ENCODE measurements at regions not wholly inside any gene's neighbourhood (a gene's known extent, or its start where the extent isn't known, plus 50 kb on each side); places are given as distances from the start of the nearest gene placed in this dataset.

DNA sequence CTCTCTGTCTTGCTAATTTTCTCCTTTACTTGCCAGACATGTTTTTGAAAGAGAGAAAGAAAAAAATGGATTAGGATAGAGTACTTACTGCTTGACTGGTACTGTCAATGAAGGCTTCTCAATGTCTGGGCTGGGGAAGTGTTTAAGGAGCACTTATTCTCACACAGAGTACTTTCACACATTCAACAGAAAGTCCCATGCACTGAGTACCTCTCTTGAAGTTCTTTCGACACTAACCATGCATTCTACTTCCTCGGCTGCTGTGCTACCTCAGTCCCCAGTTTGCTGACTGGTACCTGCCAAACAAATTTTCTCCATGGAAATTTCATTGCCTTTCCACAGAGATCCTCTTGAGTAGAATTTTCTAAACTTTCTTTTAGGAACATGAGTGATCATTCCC lies 281.9 kb downstream of the RBM26 start:
- Mint-ChIP-seq H3K9me3 (ENCODE audit: unreplicated experiment) (no peaks in the 10 kb centered on the region), H3K36me3 (ENCODE audit: low read depth, unreplicated experiment) (no peaks in the 10 kb centered on the region), H3K27me3 (ENCODE audit: unreplicated experiment) (no peaks in the 10 kb centered on the region), H3K27ac (ENCODE audit: unreplicated experiment) (no peak overlapping the region), H3K4me1 (ENCODE audit: unreplicated experiment) (no peaks in the 10 kb centered on the region), H3K4me3 (ENCODE audit: unreplicated experiment) (no peak overlapping the region)
- DNase-seq (ENCODE audit: low spot score), result no peak
- TF ChIP-seq, protein P1, sequence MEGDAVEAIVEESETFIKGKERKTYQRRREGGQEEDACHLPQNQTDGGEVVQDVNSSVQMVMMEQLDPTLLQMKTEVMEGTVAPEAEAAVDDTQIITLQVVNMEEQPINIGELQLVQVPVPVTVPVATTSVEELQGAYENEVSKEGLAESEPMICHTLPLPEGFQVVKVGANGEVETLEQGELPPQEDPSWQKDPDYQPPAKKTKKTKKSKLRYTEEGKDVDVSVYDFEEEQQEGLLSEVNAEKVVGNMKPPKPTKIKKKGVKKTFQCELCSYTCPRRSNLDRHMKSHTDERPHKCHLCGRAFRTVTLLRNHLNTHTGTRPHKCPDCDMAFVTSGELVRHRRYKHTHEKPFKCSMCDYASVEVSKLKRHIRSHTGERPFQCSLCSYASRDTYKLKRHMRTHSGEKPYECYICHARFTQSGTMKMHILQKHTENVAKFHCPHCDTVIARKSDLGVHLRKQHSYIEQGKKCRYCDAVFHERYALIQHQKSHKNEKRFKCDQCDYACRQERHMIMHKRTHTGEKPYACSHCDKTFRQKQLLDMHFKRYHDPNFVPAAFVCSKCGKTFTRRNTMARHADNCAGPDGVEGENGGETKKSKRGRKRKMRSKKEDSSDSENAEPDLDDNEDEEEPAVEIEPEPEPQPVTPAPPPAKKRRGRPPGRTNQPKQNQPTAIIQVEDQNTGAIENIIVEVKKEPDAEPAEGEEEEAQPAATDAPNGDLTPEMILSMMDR (IDR thresholded peaks at IDR 0.05; ENCODE audit: unreplicated experiment), result no peak

DNA sequence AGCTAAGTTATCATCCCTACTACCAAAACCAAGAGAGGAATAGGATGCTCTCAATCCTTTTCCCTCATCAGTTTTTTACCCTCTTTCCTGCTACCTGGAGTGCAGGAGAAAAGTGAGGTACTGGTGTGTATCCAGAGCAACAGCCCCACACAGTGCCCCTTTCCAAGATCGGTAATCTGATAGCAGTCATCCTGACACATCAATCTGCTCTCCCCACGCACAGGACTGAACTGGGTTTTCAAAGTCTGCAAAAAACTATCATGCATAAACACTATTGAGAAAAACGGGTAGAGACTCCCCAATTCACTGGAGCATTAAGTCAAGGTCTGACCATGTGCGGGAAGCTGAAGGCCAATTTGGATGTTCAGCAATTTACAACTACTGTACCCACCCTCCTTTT lies 284.8 kb downstream of the RBM26 start:
- Mint-ChIP-seq H3K27ac (ENCODE audit: unreplicated experiment) (no peak overlapping the region), H3K9me3 (ENCODE audit: unreplicated experiment) (no peaks in the 10 kb centered on the region)
- DNase-seq (ENCODE audit: low spot score), result no peak

DNA sequence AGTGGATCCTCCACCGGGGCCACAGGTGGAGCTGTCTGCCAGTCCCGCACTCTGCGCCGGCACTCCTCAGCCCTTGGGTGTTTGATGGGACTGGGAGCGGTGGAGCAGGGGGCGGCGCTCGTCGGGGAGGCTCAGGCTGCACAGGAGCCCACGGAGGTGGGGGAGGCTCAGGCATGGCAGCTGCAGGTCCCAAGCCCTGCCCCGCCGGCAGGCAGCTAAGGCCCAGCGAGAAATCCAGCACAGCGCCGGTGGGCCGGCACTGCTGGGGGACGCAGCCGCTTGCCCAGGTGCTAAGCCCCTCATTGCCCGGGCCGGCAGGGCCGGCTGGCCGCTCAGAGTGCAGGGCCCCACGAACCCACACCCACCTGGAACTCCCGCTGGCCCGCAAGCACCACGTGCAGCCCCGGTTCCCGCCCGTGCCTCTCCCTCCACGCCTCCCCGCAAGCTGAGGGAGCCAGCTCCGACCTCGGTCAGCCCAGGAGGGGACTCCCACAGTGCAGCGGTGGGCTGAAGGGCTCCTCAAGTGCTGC lies 286.4 kb downstream of the RBM26 start:
- H3K27ac Mint-ChIP-seq (ENCODE audit: unreplicated experiment), result no peak overlapping the region
- no peaks in the 10 kb centered on the region for H3K4me1 Mint-ChIP-seq (ENCODE audit: unreplicated experiment)
- H3K4me3 Mint-ChIP-seq (ENCODE audit: unreplicated experiment), result no peak overlapping the region

More for the DNA sequence above, 284.8 kb downstream of the RBM26 start:
- H3K36me3 Mint-ChIP-seq (ENCODE audit: low read depth, unreplicated experiment), result no peaks in the 10 kb centered on the region
- H3K4me1 Mint-ChIP-seq (ENCODE audit: unreplicated experiment), result no peaks in the 10 kb centered on the region
- no peaks in the 10 kb centered on the region for H3K27me3 Mint-ChIP-seq (ENCODE audit: unreplicated experiment)
- TF ChIP-seq, protein P1 (IDR thresholded peaks at IDR 0.05; ENCODE audit: unreplicated experiment), result no peak
- H3K4me3 Mint-ChIP-seq (ENCODE audit: unreplicated experiment), result no peak overlapping the region

DNA sequence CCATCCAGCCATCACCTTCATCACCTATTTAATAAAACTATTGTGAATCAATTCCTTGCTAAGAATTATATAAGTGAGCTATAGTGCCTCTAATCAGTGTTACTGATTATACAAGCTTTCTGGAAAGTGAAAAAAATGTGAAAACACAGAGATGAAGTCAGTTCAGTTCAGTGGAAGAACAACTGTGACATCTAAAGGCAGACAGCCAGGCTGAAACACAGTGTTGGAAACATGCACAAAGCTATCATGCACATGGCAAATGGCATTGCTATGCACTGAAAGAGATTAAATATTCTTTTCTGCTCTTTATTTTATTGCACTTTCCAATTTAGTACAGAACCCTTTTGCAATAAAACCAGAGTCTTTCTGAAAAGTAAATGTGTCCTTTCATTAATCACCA lies 294.0 kb downstream of the RBM26 start:
- H3K9me3 Mint-ChIP-seq (ENCODE audit: unreplicated experiment), result no peaks in the 10 kb centered on the region
- TF ChIP-seq, protein P1 (IDR thresholded peaks at IDR 0.05; ENCODE audit: unreplicated experiment), result no peak
- H3K27ac Mint-ChIP-seq (ENCODE audit: unreplicated experiment), result no peak overlapping the region
- peaks cover 2% of the 10 kb centered on the region for H3K27me3 Mint-ChIP-seq (ENCODE audit: unreplicated experiment)
- H3K4me3 Mint-ChIP-seq (ENCODE audit: unreplicated experiment), result no peak overlapping the region
- no peaks in the 10 kb centered on the region for H3K4me1 Mint-ChIP-seq (ENCODE audit: unreplicated experiment)
- H3K36me3 Mint-ChIP-seq (ENCODE audit: low read depth, unreplicated experiment), result no peaks in the 10 kb centered on the region
- DNase-seq (ENCODE audit: low spot score), result no peak

More for the DNA sequence above, 286.4 kb downstream of the RBM26 start:
- DNase-seq (ENCODE audit: low spot score), result no peak
- Mint-ChIP-seq H3K9me3 (ENCODE audit: unreplicated experiment) (no peaks in the 10 kb centered on the region), H3K36me3 (ENCODE audit: low read depth, unreplicated experiment) (no peaks in the 10 kb centered on the region), H3K27me3 (ENCODE audit: unreplicated experiment) (no peaks in the 10 kb centered on the region)
- TF ChIP-seq, protein P1 (IDR thresholded peaks at IDR 0.05; ENCODE audit: unreplicated experiment), result no peak

DNA sequence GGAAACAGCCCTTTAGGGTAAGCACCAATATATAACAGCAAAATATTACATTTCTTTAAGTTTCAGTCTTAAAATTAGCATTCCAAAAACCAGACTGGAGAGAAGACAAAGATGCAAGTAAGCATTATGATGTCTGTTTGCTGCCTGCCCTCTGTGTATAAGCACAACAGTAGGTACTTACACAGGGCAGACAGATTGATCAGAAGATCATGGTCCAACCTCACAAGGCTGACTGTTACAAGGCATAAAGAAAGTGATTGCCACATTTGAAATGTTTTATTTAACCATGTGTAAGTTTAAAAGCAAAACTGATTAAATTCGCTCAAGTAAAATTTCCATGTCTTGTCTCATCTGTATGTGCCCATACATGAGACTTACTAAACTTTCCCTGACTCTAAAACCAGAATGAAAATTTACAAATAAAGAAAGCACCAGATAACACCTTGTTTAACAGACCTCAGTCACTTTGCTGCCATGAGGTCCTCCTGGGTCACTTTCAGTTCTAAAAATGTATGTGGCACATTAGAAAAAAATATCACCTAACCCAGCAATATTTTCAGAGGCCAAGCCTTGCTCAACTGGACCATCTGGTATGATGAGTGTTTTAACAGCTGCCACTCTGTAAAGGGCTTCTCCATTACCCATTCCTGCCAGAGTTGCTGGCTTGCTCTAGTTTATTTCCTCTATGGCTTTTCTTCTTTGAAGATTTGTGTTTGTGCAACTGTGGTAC lies 297.0 kb downstream of the RBM26 start:
- no peaks in the 10 kb centered on the region for H3K4me1 Mint-ChIP-seq (ENCODE audit: unreplicated experiment)
- no peaks in the 10 kb centered on the region for H3K27me3 Mint-ChIP-seq (ENCODE audit: unreplicated experiment)
- no peaks in the 10 kb centered on the region for H3K9me3 Mint-ChIP-seq (ENCODE audit: unreplicated experiment)

More for the DNA sequence above, 297.0 kb downstream of the RBM26 start:
- TF ChIP-seq, protein P1 (IDR thresholded peaks at IDR 0.05; ENCODE audit: unreplicated experiment), result no peak
- Mint-ChIP-seq H3K36me3 (ENCODE audit: low read depth, unreplicated experiment) (no peaks in the 10 kb centered on the region), H3K4me3 (ENCODE audit: unreplicated experiment) (no peak overlapping the region), H3K27ac (ENCODE audit: unreplicated experiment) (no peak overlapping the region)
- DNase-seq (ENCODE audit: low spot score), result no peak
